GM12892 (cell line): ENCODE measurements at regions not wholly inside any gene's neighbourhood (a gene's known extent, or its start where the extent isn't known, plus 50 kb on each side); places are given as distances from the start of the nearest gene placed in this dataset.
A peak's percentile ranks its signal among the peaks of the same experiment; 100 is the strongest.

ENCODE experiments used
- DNase-seq: peaks from one replicate; pipeline ENCODE4 v3.0.0; 2011; ENCODE audit not compliant: insufficient read length
- FAIRE-seq: peaks from 2 replicates; lab custom pipeline; 2011; peaks lifted over from hg19 to GRCh38; lab: Jason Lieb, UNC
- POLR2A ChIP-seq: IDR thresholded peaks from 2 replicates; pipeline ENCODE4 v1.6.1; 2011; ENCODE audit warnings: low read depth, low read length, control low read depth
- POLR2AphosphoS5 ChIP-seq: IDR thresholded peaks from 2 replicates; pipeline ENCODE4 v1.6.1; 2011; ENCODE audit warnings: low read depth, low read length, control low read depth
- TAF1 ChIP-seq: IDR thresholded peaks from 2 replicates; pipeline ENCODE4 v1.6.1; 2011; ENCODE audit warnings: low read depth, mild to moderate bottlenecking, control low read depth, low read length, borderline replicate concordance

GRCh38 chr6:12504325-12504966 lies 212.1 kb upstream of the PHACTR1 start:
- peak; percentile 10 for DNase-seq
- no peak for TF ChIP-seq POLR2A
- no peak for TF ChIP-seq POLR2AphosphoS5
- TF ChIP-seq TAF1 = no peak
- FAIRE-seq = peak; percentile 76

GRCh38 chr6:12505486-12505885 lies 211.1 kb upstream of the PHACTR1 start:
- DNase-seq (no peak), FAIRE-seq (no peak)
- TF ChIP-seq POLR2AphosphoS5 = no peak
- TF ChIP-seq TAF1 = no peak
- TF ChIP-seq POLR2A = no peak

GRCh38 chr6:12506159-12506558 lies 210.4 kb upstream of the PHACTR1 start:
- DNase-seq = no peak
- TF ChIP-seq POLR2AphosphoS5 = no peak
- TF ChIP-seq TAF1 = no peak
- no peak for TF ChIP-seq POLR2A
- no peak for FAIRE-seq

- no peak for TF ChIP-seq TAF1
- TF ChIP-seq POLR2AphosphoS5 = no peak
- no peak for TF ChIP-seq POLR2A
- FAIRE-seq (no peak), DNase-seq (no peak)
These were observed 208.9 kb upstream of the PHACTR1 start for GRCh38 chr6:12507636-12508035.

DNA sequence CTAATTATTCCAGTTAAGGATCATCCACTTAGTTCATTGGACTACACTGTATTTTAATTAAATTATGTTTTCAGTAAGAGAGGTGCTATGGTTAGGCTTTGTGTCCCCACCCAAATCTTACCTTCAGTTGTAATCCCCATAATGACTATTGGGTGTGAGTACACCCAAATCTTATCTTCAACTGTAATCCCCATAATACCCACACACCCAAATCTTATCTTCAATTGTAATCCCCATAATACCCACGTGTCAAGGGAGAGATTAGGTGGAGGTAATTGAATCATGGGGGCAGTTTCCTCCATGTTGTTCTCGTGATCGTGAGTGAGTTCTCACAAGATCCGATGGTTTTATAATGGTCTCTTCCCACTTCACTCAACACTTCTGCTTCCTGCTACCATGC lies 208.0 kb upstream of the PHACTR1 start:
- FAIRE-seq (no peak), DNase-seq (no peak)
- no peak for TF ChIP-seq POLR2A
- no peak for TF ChIP-seq TAF1
- no peak for TF ChIP-seq POLR2AphosphoS5

DNA sequence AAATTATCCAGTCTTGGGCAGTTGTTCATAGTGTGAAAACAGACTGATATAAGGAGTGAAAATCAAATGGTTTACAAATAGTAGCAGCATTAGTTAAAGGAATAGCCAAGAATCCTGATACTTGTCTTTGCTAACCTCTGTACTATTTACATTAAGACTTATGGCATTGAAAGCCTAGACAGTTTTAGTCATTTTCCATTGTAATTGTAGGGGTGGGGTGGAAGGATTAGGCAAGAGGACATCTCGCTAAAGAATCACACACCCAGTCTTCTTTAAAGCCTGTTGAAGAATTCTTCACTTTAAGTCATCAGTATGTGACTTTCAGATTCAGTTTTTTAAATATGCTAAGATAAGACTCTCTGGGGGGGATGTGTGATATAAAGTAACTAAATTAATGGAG lies 207.5 kb upstream of the PHACTR1 start:
- FAIRE-seq (no peak), DNase-seq (no peak)
- TF ChIP-seq POLR2A (no peak), POLR2AphosphoS5 (no peak), TAF1 (no peak)

DNA sequence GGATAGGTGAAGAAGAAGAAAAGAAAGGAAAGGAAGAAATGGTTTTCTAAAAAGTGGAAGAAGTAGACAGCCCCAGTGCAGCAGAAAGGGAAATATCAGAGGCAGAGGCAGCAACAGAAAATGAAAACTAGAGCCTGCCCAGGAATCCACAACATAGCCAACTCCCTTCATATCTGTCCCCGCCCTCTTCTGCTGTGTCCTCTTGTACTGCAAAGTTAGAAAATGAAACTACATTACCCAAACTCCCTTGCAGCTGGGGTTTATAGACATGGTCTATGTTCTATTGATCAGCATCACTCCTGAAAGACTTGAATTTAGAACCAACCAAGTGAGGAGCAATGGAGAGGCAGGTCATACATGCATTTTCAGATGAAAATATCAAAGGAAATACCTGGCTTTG lies 200.5 kb upstream of the PHACTR1 start:
- DNase-seq = no peak
- TF ChIP-seq POLR2A = no peak
- no peak for TF ChIP-seq TAF1
- TF ChIP-seq POLR2AphosphoS5 = no peak
- FAIRE-seq = no peak

GRCh38 chr6:12522347-12522746 lies 194.2 kb upstream of the PHACTR1 start:
- TF ChIP-seq TAF1 = no peak
- no peak for TF ChIP-seq POLR2AphosphoS5
- TF ChIP-seq POLR2A = no peak
- DNase-seq (no peak), FAIRE-seq (peak; percentile 78)

DNA sequence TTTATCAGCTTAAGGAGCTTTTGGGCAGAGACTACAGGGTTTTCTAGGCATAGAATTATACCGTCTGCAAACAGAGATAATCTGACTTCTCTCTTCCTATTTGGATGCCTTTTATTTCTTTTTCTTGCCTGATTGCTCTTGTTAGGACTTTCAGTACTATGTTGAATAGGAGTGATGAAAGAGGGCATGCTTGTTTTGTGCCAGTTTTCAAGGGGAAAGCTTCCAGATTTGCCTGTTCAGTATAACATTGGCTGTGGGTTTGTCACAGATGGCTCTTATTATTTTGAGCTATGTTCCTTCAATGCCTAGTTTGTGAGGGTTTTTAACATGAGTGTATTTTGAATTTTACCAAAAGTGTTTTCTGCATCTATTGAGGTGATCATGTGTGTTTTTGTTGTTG lies 192.8 kb upstream of the PHACTR1 start:
- DNase-seq (no peak), FAIRE-seq (no peak)
- no peak for TF ChIP-seq POLR2AphosphoS5

- TF ChIP-seq TAF1 (no peak), POLR2A (no peak), POLR2AphosphoS5 (no peak)
- DNase-seq = no peak
- FAIRE-seq = no peak
These were observed 191.3 kb upstream of the PHACTR1 start for GRCh38 chr6:12525276-12525675.

GRCh38 chr6:12527339-12527738 lies 189.2 kb upstream of the PHACTR1 start:
- FAIRE-seq (no peak), DNase-seq (no peak)
- TF ChIP-seq TAF1 (no peak), POLR2AphosphoS5 (no peak), POLR2A (no peak)

GRCh38 chr6:12528136-12528535 lies 188.4 kb upstream of the PHACTR1 start:
- DNase-seq (no peak), FAIRE-seq (no peak)
- TF ChIP-seq TAF1 (no peak), POLR2A (no peak), POLR2AphosphoS5 (no peak)
